PC-9 (cell line): ENCODE measurements at regions not wholly inside any gene's neighbourhood (a gene's known extent, or its start where the extent isn't known, plus 50 kb on each side); places are given as distances from the start of the nearest gene placed in this dataset.
"Not testable (repeated sequence)": the region's sequence is repeated elsewhere in the genome, so short reads cannot be mapped to it uniquely, and the experiment has no call there.

ENCODE experiments used
- EZH2 ChIP-seq: fragments of 200-600 bp; sonication (generic); IDR thresholded peaks from 2 replicates; pipeline ENCODE4 v1.8.0; 2017; ENCODE audit warnings: antibody characterized with exemption, low read depth
- TF ChIP-seq, protein P1 (sequence below): fragments of 200-600 bp; sonication (generic); conservative IDR thresholded peaks from 2 replicates; pipeline ENCODE4 v1.6.1; 2017; ENCODE audit warnings: mixed run types, antibody characterized with exemption, mild to moderate bottlenecking, moderate library complexity

DNA sequence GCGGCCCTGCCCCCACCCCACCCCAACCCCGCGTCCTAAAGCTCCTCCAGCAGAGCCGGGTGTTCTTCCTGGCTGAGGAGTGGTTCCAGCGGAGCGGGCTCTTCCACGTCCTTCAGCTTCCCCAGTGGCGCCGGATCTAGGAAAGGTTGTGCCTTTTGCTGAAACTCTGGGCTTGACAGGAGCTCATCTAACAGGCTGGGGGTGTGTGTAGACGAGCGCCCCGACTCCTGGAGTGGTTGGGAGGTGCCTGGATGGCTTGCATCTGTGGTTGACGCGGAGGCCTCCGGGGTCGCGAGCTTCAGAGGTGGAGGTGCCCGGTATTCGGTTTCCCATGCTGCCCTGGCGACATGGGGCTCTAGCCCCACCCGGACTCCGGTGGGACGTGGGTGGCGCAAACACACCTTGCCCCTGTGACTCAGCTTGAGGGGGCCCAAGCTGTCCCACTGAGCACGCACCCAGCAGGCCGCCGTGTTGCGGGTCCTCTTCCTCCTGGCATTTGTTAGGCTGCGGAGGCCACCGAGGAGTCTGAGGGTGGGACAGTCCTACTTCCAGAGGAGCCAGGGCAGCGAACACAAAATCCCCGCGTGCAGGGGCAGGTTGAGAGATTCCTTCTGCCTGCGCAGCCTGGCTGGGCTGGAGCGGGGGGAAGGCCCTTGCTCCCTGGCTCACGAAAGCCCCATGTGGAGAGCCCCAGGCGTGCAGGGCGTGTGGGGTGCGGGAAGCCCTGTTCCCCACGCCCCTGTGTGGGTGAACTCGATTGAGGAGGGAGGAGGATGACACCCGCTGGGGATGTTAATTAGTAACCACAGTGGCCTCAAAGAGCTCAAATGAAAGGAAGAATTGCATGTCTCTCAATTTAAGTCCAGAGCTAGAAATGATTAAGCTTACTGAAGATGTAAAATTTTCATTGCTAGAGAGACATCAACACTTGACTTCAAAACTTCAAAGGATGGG, 3921.7 kb upstream of the OR11H1 start:
- TF ChIP-seq, protein P1, sequence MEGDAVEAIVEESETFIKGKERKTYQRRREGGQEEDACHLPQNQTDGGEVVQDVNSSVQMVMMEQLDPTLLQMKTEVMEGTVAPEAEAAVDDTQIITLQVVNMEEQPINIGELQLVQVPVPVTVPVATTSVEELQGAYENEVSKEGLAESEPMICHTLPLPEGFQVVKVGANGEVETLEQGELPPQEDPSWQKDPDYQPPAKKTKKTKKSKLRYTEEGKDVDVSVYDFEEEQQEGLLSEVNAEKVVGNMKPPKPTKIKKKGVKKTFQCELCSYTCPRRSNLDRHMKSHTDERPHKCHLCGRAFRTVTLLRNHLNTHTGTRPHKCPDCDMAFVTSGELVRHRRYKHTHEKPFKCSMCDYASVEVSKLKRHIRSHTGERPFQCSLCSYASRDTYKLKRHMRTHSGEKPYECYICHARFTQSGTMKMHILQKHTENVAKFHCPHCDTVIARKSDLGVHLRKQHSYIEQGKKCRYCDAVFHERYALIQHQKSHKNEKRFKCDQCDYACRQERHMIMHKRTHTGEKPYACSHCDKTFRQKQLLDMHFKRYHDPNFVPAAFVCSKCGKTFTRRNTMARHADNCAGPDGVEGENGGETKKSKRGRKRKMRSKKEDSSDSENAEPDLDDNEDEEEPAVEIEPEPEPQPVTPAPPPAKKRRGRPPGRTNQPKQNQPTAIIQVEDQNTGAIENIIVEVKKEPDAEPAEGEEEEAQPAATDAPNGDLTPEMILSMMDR = not testable (repeated sequence)
- TF ChIP-seq EZH2 = not testable (repeated sequence)
